Ovary (tissue), 7 donors: ENCODE measurements at regions not wholly inside any gene's neighbourhood (a gene's known extent, or its start where the extent isn't known, plus 50 kb on each side); places are given as distances from the start of the nearest gene placed in this dataset.

Source experiments
- DNase-seq, 5 donors: peaks; one replicate each; pipeline ENCODE4 v3.0.0-alpha.2; 2019 to 2020
- H3K27ac ChIP-seq, 2 donors: fragments of 200-600 bp; one replicate each; pipeline versions ENCODE4 v1.5.1 to v1.8.0; 2019 to 2022
- H3K27me3 ChIP-seq: fragments of 200-600 bp; one replicate; pipeline ENCODE4 v1.8.0; 2022
- H3K36me3 ChIP-seq: fragments of 200-600 bp; sonication (generic); one replicate; pipeline ENCODE4 v1.5.1; 2019
- H3K4me1 ChIP-seq: one replicate; pipeline ENCODE4 v1.8.1; 2013; ENCODE audit warnings: mild to moderate bottlenecking, moderate library complexity; ENCODE audit not compliant: insufficient read depth
- H3K4me3 ChIP-seq: fragments of 200-600 bp; sonication (generic); one replicate; pipeline ENCODE4 v1.5.1; 2017
- H3K9me3 ChIP-seq, 2 donors: fragments of 200-600 bp in 1 of 2; sonication (generic) in 1 of 2; one replicate each; pipeline versions ENCODE4 v1.5.1 to v1.8.1; 2013 to 2019; ENCODE audit warnings: mild to moderate bottlenecking in 1 of 2, moderate library complexity in 1 of 2
- CTCF ChIP-seq, 3 donors: fragments of 450-650 bp in 2 of 3; fragments of 200-600 bp in 1 of 3; IDR thresholded peaks; one replicate each; pipeline versions ENCODE4 v1.5.1 to v1.8.0; 2016 to 2022; ENCODE audit warnings: antibody characterized with exemption in 3 of 3, mild to moderate bottlenecking in 1 of 3
- EP300 ChIP-seq: sonication (generic); formaldehyde crosslinking; IDR thresholded peaks from one replicate; pipeline ENCODE4 v1.6.1; 2017; ENCODE audit warnings: antibody characterized with exemption
- POLR2A ChIP-seq: fragments of 450-650 bp; IDR thresholded peaks from one replicate; pipeline ENCODE4 v1.6.1; 2017; ENCODE audit warnings: antibody characterized with exemption, mild to moderate bottlenecking, moderate library complexity
- WGBS, 3 donors: extraction: QIAGEN DNeasy Blood & Tissue Kit in 1 of 3; methylation state at CpG; one replicate each; pipeline versions ENCODE4 v1.1.5 to v1.1.7; 2013 to 2017; 5-methylcytosine and 5-hydroxymethylcytosine counted together
- intact Hi-C, 4 donors: fragments of 100-400 bp; cut with DNase I; formaldehyde crosslinking; loops; one replicate each; pipeline versions ENCODE4 v1.11.0 to v1.15.1; 2022 to 2023
- donor health status: DM: no; HTN: no; CAD: no; lungs with moderate emphysema.
- donor health status: DM: no; HTN: no; CAD: no.
- donor health status: Bipolar disorder and iron deficiency.
- donor health status: DM: no; HTN: no; CAD: no.
- donor health status: DM: yes; HTN: yes; CAD: no.

GRCh38 chr4:32133141-32133540 lies 1413.0 kb downstream of the PCDH7 start:
- no peaks in the 10 kb centered on the region for H3K36me3 ChIP-seq
- no peak overlapping the region for H3K4me3 ChIP-seq
- TF ChIP-seq CTCF (IDR thresholded peaks at IDR 0.05) (no peak), POLR2A (no peak), EP300 (no peak)
- no peaks in the 10 kb centered on the region for H3K9me3 ChIP-seq
- DNase-seq, result no peak
- intact Hi-C loops, result no loop called here
- H3K27me3 ChIP-seq, result no peaks in the 10 kb centered on the region
- 84 to 97% (median 86%) methylated on average over 1 of the region's 1 CpG for WGBS, 3 donors
- H3K4me1 ChIP-seq, result no peaks in the 10 kb centered on the region
- no peak overlapping the region for H3K27ac ChIP-seq

- intact Hi-C loops, result no loop called here
- Histone ChIP-seq H3K27me3 (no peaks in the 10 kb centered on the region), H3K4me1 (no peaks in the 10 kb centered on the region), H3K27ac (no peak overlapping the region), H3K4me3 (no peak overlapping the region), H3K9me3 (no peaks in the 10 kb centered on the region), H3K36me3 (no peaks in the 10 kb centered on the region)
- TF ChIP-seq EP300 (no peak), CTCF (IDR thresholded peaks at IDR 0.05) (no peak), POLR2A (no peak)
- no peak for DNase-seq
Observed at GRCh38 chr4:32133734-32134133, 1413.6 kb downstream of the PCDH7 start.

GRCh38 chr4:32135642-32136041 lies 1415.5 kb downstream of the PCDH7 start:
- no peaks in the 10 kb centered on the region for H3K27me3 ChIP-seq
- H3K36me3 ChIP-seq, result no peaks in the 10 kb centered on the region
- H3K27ac ChIP-seq, result no peak overlapping the region
- no peak for TF ChIP-seq EP300
- intact Hi-C loops, result no loop called here
- H3K4me3 ChIP-seq, result no peak overlapping the region
- no peaks in the 10 kb centered on the region for H3K9me3 ChIP-seq
- DNase-seq, result no peak
- no peaks in the 10 kb centered on the region for H3K4me1 ChIP-seq

GRCh38 chr4:32136081-32136787 lies 1416.1 kb downstream of the PCDH7 start:
- H3K27ac ChIP-seq, result no peak overlapping the region
- no peaks in the 10 kb centered on the region for H3K36me3 ChIP-seq
- no peaks in the 10 kb centered on the region for H3K27me3 ChIP-seq
- no peak for TF ChIP-seq CTCF (IDR thresholded peaks at IDR 0.05)
- no peak for TF ChIP-seq POLR2A
- no peak for TF ChIP-seq EP300
- H3K4me3 ChIP-seq, result no peak overlapping the region
- intact Hi-C loops, result no loop called here
- no peaks in the 10 kb centered on the region for H3K9me3 ChIP-seq
- DNase-seq, result no peak
- H3K4me1 ChIP-seq, result no peaks in the 10 kb centered on the region
- 78 to 93% (median 88%) methylated on average over 2 of the region's 2 CpGs for WGBS, 3 donors

GRCh38 chr4:32140636-32141035 lies 1420.5 kb downstream of the PCDH7 start:
- WGBS, 3 donors, result 45 to 56% (median 48%) methylated on average over 2 of the region's 2 CpGs
- intact Hi-C loops, result no loop called here
- DNase-seq, result no peak
- no peak for TF ChIP-seq POLR2A
- TF ChIP-seq CTCF (IDR thresholded peaks at IDR 0.05), result no peak
- TF ChIP-seq EP300, result no peak
- H3K9me3 ChIP-seq, result no peaks in the 10 kb centered on the region
- no peak overlapping the region for H3K4me3 ChIP-seq
- no peaks in the 10 kb centered on the region for H3K36me3 ChIP-seq
- H3K27me3 ChIP-seq, result no peaks in the 10 kb centered on the region
- H3K27ac ChIP-seq, result no peak overlapping the region
- H3K4me1 ChIP-seq, result no peaks in the 10 kb centered on the region
